ENCODE measurements at regions not wholly inside any gene's neighbourhood (a gene's known extent, or its start where the extent isn't known, plus 50 kb on each side); places are given as distances from the start of the nearest gene placed in this dataset.
A peak's percentile ranks its signal among the peaks of the same experiment; 100 is the strongest.

GRCh38 chr4:156476359-156476758 is 495.2 kb downstream of the PDGFC start:
- intact Hi-C loops (cut with micrococcal nuclease) (loop anchor here (1.0 to 10.0 kb wide), 7 partner anchors 122 to 1698 kb away; partner anchors contain the start of gene GASK1B), dilution Hi-C loops (cut with MboI; ENCODE audit: extremely low pct_ligation_motif_present, low sequenced_read_pairs) (no loop called here)
- Histone ChIP-seq H3K4me2 (ENCODE audit: insufficient read depth, low read length) (peak overlapping the region; percentile 37), H3K27me3 (ENCODE audit: control insufficient read depth in 2 of 2, insufficient read depth in 2 of 2, low read length in 2 of 2) (no peaks in the 10 kb centered on the region), H3K4me3 (replicated peaks in 1 of 3; ENCODE audit: insufficient read depth in 1 of 3, low read depth in 1 of 3, low read length in 3 of 3) (no peak overlapping the region), H4K20me1 (replicated peaks; ENCODE audit: control insufficient read depth, extremely low read depth, insufficient read depth, low read length) (no peaks in the 10 kb centered on the region), H3K9ac (replicated peaks; ENCODE audit: extremely low read depth, insufficient read depth, low read length) (no peak overlapping the region), H3K4me1 (ENCODE audit: control insufficient read depth, extremely low read depth, insufficient read depth, low read length) (peaks cover 17% of the 10 kb centered on the region), H2AFZ (ENCODE audit: low read depth, low read length) (peak overlapping the region; percentile 57), H3K79me2 (ENCODE audit: control insufficient read depth, insufficient read depth, low read length) (no peaks in the 10 kb centered on the region), H3K9me1 (replicated peaks; ENCODE audit: control insufficient read depth, extremely low read depth, insufficient read depth, low read length) (no peaks in the 10 kb centered on the region), H3K36me3 (ENCODE audit: control insufficient read depth in 2 of 2, extremely low read depth in 1 of 2, insufficient read depth in 2 of 2, low read length in 2 of 2) (no peaks in the 10 kb centered on the region), H3K9me3 (replicated peaks; ENCODE audit: control insufficient read depth, insufficient read depth, low read length) (no peaks in the 10 kb centered on the region), H3K27ac (ENCODE audit: insufficient read depth, low read depth, low read length) (peak overlapping the region; percentile 64)
- TF ChIP-seq MYC (IDR thresholded peaks at IDR 0.05; ENCODE audit: low read depth, low read length) (no peak), POLR2A (IDR thresholded peaks at IDR 0.05; ENCODE audit: low read depth, low read length) (peak; percentile 42), EZH2 (IDR thresholded peaks at IDR 0.05; ENCODE audit: borderline replicate concordance, low read depth, low read length, severe bottlenecking) (no peak), MAX (IDR thresholded peaks at IDR 0.05; ENCODE audit: insufficient read depth, insufficient read length) (no peak), FOS (IDR thresholded peaks at IDR 0.05; ENCODE audit: borderline replicate concordance, insufficient read depth, low read length) (peak; percentile 93), JUN (IDR thresholded peaks at IDR 0.05; ENCODE audit: borderline replicate concordance, insufficient read depth, insufficient read length, low read depth) (peak; percentile 82), GATA2 (IDR thresholded peaks at IDR 0.05; ENCODE audit: insufficient read depth, insufficient read length, low read depth, low read length) (peak; percentile 31), CTCF (IDR thresholded peaks at IDR 0.05; ENCODE audit: extremely low read depth in 1 of 2, insufficient read depth in 1 of 2, low read depth in 1 of 2, low read length in 2 of 2) (no peak), POLR2AphosphoS5 (IDR thresholded peaks at IDR 0.05; ENCODE audit: insufficient read depth, low read depth, low read length) (peak; percentile 74)
- peak; percentile 79 for DNase-seq (ENCODE audit: low read depth, low spot score)
- CTCF ChIA-PET, result interaction anchor here (0.6 to 6.3 kb wide), 32 partner anchors 117 to 1503 kb away, joined by 3 to 210 read pairs (median 10); partner anchors contain the start of genes GLRB, GRIA2 and PDGFC
- BruUV-seq (replicated peaks), result no TSS peak
- FAIRE-seq, result peak; percentile 72
- POLR2A ChIA-PET, result interaction anchor here (1.6 kb wide), 1 partner anchor 474 kb away, joined by 3 read pairs; no protein-coding TSS in a partner anchor

Measured in endothelial cell of umbilical vein (primary cell).